HL-60 (cell line): ENCODE measurements at regions not wholly inside any gene's neighbourhood (a gene's known extent, or its start where the extent isn't known, plus 50 kb on each side); places are given as distances from the start of the nearest gene placed in this dataset.
A peak's percentile ranks its signal among the peaks of the same experiment; 100 is the strongest.

Experiments
- DNase-seq, 2 experiments: peaks; one replicate each; pipeline ENCODE4 v3.0.0-alpha.2; 2010 to 2020; ENCODE audit warnings: low read depth in 1 of 2, low spot score in 1 of 2
- H3K27ac ChIP-seq: fragments of 250-450 bp; sonication (Bioruptor Pico); replicated peaks from 2 replicates; pipeline ENCODE4 v1.5.1; 2020; ENCODE audit warnings: mild to moderate bottlenecking, moderate library complexity
- H3K27me3 ChIP-seq: fragments of 250-450 bp; sonication (Bioruptor Pico); 2 replicates; pipeline ENCODE4 v1.5.1; 2021; ENCODE audit warnings: mild to moderate bottlenecking, moderate library complexity; ENCODE audit not compliant: insufficient read depth, poor library complexity, severe bottlenecking
- H3K4me3 ChIP-seq: replicated peaks from 2 replicates; pipeline ENCODE4 v1.5.1; 2011; ENCODE audit warnings: mild to moderate bottlenecking, control low read depth, low read length; ENCODE audit not compliant: insufficient read depth
- CTCF ChIP-seq: IDR thresholded peaks from one replicate; pipeline ENCODE4 v1.5.1; 2011; ENCODE audit warnings: low read length, control low read depth, inconsistent platforms; ENCODE audit not compliant: insufficient read depth
- GABPA ChIP-seq: IDR thresholded peaks from 2 replicates; pipeline ENCODE4 v1.6.1; 2012; ENCODE audit warnings: low read depth
- POLR2AphosphoS5 ChIP-seq: IDR thresholded peaks from 2 replicates; pipeline ENCODE4 v1.6.1; 2012; ENCODE audit warnings: low read depth
- REST ChIP-seq: IDR thresholded peaks from 2 replicates; pipeline ENCODE4 v1.6.1; 2012; ENCODE audit warnings: low read depth; ENCODE audit not compliant: insufficient replicate concordance
- SPI1 ChIP-seq: IDR thresholded peaks from 2 replicates; pipeline ENCODE4 v1.6.1; 2012; ENCODE audit warnings: low read depth, mild to moderate bottlenecking, borderline replicate concordance

- DNase-seq = no peak
- Histone ChIP-seq H3K4me3 (no peak overlapping the region), H3K27ac (no peak overlapping the region), H3K27me3 (no peaks in the 10 kb centered on the region)
- TF ChIP-seq SPI1 = no peak
- no peak for TF ChIP-seq CTCF
- no peak for TF ChIP-seq GABPA
- TF ChIP-seq POLR2AphosphoS5 = no peak
Measured at GRCh38 chr10:57353403-57354003, 914.2 kb downstream of the IPMK start.

- no peak for TF ChIP-seq POLR2AphosphoS5
- no peak for TF ChIP-seq GABPA
- TF ChIP-seq REST = no peak
- no peak for TF ChIP-seq CTCF
- TF ChIP-seq SPI1 = no peak
- no peak overlapping the region for H3K4me3 ChIP-seq
Measured at GRCh38 chr10:57351076-57351475, 916.6 kb downstream of the IPMK start.

GRCh38 chr10:57341294-57341693 lies 926.4 kb downstream of the IPMK start:
- no peak for DNase-seq
- TF ChIP-seq GABPA (no peak), SPI1 (no peak)
- Histone ChIP-seq H3K27ac (no peak overlapping the region), H3K4me3 (no peak overlapping the region), H3K27me3 (no peaks in the 10 kb centered on the region)

More at GRCh38 chr10:57351076-57351475, 916.6 kb downstream of the IPMK start:
- DNase-seq = no peak
- Histone ChIP-seq H3K27ac (no peak overlapping the region), H3K27me3 (no peaks in the 10 kb centered on the region)

GRCh38 chr10:57338823-57339558 lies 928.7 kb downstream of the IPMK start:
- H3K4me3 ChIP-seq = no peak overlapping the region
- H3K27me3 ChIP-seq = no peaks in the 10 kb centered on the region
- TF ChIP-seq CTCF (peak; percentile 48), REST (no peak)
- no peak overlapping the region for H3K27ac ChIP-seq
- DNase-seq = peak in 1 of 2 experiments; percentile 18
